Ecto neural progenitor cell (in vitro differentiated cells): ENCODE measurements at regions not wholly inside any gene's neighbourhood (a gene's known extent, or its start where the extent isn't known, plus 50 kb on each side); places are given as distances from the start of the nearest gene placed in this dataset.

Experiments
- DNase-seq: peaks from one replicate; pipeline ENCODE4 v3.0.0-alpha.2; 2018; ENCODE audit warnings: low spot score

GRCh38 chr10:43785252-43785651 is 136.6 kb upstream of the ZNF32 start:
- DNase-seq, result no peak

DNA sequence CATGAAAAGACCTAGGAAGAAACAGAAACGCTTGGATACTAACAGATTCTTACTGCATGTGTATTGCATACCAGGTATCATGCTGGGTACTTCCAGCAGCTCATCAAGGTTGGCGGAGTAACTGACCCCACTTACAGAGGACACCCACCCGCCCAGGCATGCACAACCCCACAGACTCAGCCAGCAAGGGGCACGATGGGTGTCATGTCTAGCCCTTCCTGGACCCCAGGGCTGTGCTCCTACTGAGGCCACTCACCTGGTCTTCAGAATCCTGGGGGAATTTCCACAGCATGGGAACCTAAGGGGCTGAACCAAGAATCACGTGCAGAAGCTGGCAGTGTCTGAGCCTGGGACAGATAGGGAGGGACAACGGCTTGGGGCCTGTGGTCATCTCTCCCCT is 134.1 kb upstream of the ZNF32 start:
- no peak for DNase-seq

DNA sequence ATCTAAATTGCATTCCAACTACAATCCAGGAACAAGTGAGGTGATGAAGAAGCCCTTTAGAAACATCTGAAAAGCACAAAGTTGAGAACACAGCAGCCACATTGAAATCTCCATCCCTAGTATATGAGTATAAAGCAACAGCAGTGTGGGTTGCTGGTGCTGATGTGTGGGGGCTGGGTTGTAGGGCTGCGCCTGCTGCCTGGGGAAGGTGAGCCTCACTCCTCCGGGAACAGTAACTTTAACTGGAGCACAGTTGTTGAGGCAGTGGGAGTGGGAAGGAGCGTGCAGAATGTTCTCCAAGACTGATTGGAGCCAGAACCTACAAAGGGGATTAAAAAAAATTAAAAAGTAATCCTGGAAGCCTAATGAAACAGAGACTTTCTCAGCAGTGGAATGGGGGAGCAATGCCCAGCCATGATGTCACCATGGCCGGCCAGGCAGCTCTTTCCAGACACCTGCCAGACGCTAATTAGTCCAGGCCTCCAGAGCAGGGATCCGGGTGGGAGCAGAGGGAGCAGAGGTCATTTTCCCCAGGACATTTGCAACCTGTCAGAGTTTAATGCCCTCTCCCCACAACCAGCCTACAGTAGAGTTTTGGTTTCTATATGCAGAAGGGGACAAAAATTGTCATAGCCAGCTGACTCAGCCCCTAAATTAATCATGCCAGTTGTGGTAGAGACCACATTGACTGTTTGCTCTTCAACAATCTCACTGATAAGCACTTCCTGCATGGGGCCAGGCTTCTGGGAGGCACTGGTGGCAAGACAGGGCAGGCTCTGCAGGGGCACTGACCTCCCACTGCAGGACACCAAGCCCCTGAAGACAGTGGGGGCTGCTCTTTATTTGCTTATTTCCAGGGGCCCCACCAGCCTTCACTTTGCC is 133.0 kb upstream of the ZNF32 start:
- no peak for DNase-seq

GRCh38 chr10:43778571-43778970 is 129.9 kb upstream of the ZNF32 start:
- DNase-seq, result no peak

GRCh38 chr10:43775384-43775783 is 126.7 kb upstream of the ZNF32 start:
- no peak for DNase-seq

DNA sequence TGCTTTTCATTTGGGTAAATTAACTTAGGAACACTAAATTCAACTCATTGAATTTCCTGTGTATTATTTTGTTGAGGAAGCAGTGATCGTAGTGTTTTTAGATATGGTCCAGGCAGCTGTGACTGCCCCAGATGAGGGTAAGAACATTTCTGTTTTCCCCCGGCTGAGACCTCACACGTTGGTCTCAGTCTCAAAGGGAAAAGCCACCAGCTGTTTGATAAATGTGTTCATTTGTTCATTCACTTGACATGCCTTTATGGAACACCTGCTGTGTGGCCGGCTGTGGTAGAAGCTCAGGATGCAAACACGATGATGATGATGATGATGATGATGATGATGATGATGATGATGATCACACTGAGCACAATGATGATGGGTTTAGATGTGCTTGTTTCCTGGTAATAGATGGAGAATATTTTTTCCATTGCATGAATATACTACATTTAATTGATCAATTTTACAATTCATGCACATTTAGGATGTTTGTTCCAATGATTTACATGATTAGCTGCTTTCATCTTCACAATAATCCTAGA is 125.6 kb upstream of the ZNF32 start:
- no peak for DNase-seq

- DNase-seq, result no peak
Measured at GRCh38 chr10:43773736-43774135, 125.1 kb upstream of the ZNF32 start.

DNA sequence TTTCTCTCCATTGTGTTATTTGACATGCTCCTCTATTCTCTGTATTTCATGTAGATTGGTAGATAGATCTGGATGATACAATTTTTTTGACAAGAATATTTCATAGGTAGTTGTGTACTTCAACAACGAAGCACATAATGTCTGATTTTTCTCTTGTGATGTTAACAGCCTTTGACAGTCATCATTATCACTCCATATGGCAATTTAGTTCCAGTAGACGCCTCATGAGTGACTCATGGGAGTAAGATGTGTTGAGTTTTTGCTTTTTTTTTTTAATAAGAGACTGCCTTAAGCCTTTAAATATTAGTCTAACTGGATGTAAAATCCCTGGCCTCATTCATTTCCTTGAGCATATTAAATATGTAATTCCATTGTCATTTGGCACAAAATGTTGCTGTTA is 123.5 kb upstream of the ZNF32 start:
- DNase-seq, result no peak

DNA sequence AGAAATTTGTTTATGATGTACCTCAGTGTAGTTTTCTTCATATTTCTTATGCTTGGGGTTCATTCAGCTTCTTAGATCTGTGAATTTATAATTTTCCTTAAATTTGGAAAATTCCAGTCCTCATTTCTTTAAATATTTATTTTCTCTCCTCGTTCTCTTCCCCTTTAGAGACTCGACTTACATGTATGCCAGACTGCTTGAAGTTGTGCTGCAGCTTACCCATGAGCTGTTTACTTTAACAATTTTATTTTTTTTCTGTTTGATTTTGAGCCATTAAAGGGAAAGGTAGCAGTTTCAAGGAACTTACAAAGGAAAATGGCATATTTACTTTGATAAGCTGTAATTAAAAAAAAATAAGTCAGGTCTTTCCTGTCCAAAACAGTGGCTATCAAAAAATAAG is 123.0 kb upstream of the ZNF32 start:
- no peak for DNase-seq

- DNase-seq, result no peak
Measured at GRCh38 chr10:43765516-43765915, 116.8 kb upstream of the ZNF32 start.

GRCh38 chr10:43763846-43764245 is 115.2 kb upstream of the ZNF32 start:
- DNase-seq, result no peak

DNA sequence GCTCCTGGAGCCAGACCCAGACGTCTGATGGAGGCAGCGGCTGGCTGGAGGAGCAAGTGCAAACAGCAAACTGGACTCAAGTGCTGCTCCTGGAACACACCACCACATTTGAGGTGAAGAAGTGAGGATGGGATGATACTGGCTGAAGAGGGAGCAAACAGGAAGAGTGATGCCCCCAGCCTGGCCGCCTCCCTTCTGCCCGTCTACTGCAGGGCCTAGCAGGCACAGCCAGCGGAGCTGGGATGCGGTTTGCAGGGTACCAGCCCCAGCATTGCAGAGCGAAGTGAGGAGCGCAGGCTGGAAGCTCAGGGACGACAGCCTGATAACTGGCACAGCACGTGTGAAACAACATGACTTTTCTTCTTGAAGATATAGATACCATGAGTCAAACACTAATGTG is 111.8 kb upstream of the ZNF32 start:
- no peak for DNase-seq

DNA sequence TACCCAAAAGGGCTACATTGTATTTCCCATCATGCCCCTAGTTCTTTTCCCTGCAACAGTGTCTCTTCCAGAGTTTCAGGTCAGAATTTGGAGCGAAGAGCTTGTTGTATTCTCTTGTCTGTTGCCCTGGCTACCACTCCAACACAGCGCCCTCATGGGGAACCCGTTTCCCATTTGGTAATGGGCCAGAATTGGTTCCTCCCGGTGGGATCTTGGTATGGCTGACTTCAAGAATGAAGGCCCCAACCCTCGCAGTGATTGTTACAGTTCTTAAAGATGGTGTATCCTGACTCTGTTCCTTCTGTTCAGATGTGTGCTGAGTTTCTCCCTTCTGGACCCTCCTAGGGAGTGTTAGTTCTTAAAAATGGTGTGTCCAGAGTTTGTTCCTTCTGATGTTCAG is 110.5 kb upstream of the ZNF32 start:
- DNase-seq, result no peak

DNA sequence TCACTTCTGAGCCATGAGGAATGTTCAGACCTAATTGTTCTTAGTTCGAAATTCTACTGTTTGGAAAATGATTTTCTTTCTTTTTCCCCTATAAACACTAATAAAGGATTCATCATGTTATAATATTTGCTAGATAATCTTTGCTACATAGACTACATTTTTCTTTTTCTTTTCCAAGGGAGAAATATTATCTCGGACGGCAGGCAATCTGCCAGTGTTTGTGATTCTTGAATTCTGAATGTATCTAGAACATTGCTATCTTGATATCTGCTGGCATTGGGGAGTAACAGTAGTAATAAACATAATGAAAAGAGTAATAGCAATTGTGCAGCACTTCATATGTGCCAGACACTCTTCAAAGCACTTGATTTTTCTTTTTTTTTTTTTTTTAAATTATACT is 107.7 kb upstream of the ZNF32 start:
- no peak for DNase-seq

DNA sequence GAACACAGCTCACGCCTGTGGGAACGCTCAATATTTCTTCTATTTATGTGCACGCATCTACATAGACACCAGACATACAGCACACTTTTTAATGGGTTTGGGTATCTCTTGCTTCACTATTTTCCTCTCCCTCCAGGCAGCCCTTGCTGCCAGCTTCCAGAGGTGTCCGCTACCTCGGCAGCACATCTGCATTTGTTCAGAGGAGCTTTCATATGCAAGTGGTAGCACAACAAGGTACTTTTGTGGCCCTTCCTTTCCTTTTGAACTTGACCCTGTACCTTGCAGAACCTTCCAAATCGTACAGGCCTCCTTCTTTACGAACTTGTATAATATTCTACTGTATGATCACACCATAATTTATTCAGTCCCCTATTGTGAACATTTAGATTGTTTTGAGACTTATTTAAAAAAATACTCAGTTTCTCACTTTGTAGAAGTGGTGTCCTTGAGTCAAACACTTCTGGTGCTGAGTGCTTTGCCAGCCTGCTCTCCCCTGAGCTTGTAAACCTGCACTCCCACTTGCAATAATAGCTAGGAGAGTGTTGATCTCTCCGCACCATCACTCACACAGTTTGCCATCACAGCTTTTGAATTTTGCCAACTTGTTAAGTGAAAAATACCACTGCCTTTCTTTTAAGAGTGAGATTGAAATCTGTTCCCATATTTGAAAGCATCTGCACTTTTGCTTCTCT is 106.0 kb upstream of the ZNF32 start:
- DNase-seq, result no peak

GRCh38 chr10:43753397-43754061 is 104.8 kb upstream of the ZNF32 start:
- DNase-seq, result no peak

DNA sequence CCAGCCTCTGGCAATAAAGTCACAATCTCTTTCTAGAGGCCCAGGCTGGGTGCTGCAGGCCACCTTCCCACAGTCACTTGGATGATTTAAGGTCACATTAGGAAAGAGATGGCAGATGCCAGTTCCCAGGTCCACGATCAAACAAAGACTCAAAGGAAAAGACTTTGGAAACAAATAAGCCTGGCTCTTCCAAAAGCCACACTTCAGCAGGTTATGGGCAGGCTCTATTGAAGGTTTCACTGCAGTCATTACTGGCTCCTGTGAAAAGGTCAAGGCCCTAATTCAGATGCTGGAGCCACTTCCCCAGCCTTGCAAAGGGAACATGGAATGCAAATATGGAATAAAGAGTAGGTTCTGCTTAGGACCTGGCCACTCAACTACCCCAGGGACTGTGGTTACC is 104.0 kb upstream of the ZNF32 start:
- no peak for DNase-seq

- no peak for DNase-seq
Measured at GRCh38 chr10:43751646-43752045, 103.0 kb upstream of the ZNF32 start.

GRCh38 chr10:43749940-43750552 is 101.4 kb upstream of the ZNF32 start:
- no peak for DNase-seq

GRCh38 chr10:43749145-43749576 is 100.5 kb upstream of the ZNF32 start:
- DNase-seq, result no peak

DNA sequence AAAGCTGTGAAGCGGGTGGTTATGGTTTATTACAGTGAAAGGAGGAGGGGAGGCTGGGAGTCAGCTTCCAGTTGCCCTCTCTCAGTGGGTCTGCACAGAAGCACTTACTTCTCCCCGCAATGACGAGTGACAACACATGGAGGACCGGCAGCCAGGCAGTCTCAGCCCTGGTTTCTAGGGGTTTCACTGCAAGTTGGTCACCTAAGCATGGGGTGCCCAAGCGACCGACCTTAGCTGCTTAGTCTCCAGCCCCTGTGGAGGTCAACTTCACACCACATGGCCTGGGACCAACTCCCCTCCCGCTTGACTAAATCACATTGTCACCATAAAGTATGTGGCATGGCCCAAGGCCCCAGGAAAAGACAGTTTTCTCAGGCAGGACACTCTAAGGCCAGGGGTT is 99.9 kb upstream of the ZNF32 start:
- DNase-seq, result no peak

GRCh38 chr10:43746906-43747305 is 98.2 kb upstream of the ZNF32 start:
- DNase-seq, result no peak
